Muscle of leg (tissue), 3 donors: ENCODE measurements at regions not wholly inside any gene's neighbourhood (a gene's known extent, or its start where the extent isn't known, plus 50 kb on each side); places are given as distances from the start of the nearest gene placed in this dataset.

Source experiments
- DNase-seq: peaks from one replicate; pipeline ENCODE4 v3.0.0; 2013
- H3K27ac ChIP-seq: one replicate; pipeline ENCODE4 v1.5.1; 2013; ENCODE audit warnings: mild to moderate bottlenecking, low read length, control low read depth
- H3K27me3 ChIP-seq: one replicate; pipeline ENCODE4 v1.6.1; 2013; ENCODE audit warnings: low read length; ENCODE audit not compliant: control insufficient read depth, insufficient read depth
- H3K36me3 ChIP-seq: one replicate; pipeline ENCODE4 v1.6.1; 2013; ENCODE audit warnings: low read length; ENCODE audit not compliant: control insufficient read depth, insufficient read depth
- H3K4me1 ChIP-seq: one replicate; pipeline ENCODE4 v1.6.1; 2013; ENCODE audit warnings: low read length; ENCODE audit not compliant: control insufficient read depth, insufficient read depth
- H3K4me3 ChIP-seq: one replicate; pipeline ENCODE4 v1.5.1; 2013; ENCODE audit warnings: low read length, control low read depth
- H3K9me3 ChIP-seq: replicated peaks from 2 replicates; pipeline ENCODE4 v1.6.1; 2013; ENCODE audit warnings: low read depth, low read length; ENCODE audit not compliant: control insufficient read depth
- WGBS: methylation state at CpG from one replicate; pipeline ENCODE4 v1.1.5; 2013; ENCODE audit warnings: missing lambda C conversion rate; ENCODE audit not compliant: insufficient coverage; 5-methylcytosine and 5-hydroxymethylcytosine counted together

DNA sequence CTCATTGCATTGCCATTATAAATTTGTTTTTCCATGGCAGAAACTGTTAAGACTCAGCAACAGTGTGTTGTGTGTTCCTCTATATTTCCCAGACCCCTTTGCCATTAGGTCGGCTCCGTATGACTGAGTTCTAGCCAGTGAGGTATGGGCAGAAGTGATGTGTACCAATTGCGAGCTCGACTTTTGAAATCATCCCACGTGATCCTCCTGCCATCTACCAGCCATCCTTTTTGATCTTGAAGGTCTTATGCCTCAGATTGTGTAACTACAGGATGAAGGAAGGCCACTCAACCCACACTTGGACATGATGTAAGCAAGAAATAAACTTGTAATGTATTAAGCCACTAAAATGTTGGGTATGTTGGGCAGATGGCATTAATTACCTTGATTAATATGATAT, 562.3 kb downstream of the PDCD6IP start:
- Histone ChIP-seq H3K9me3 (no peaks in the 10 kb centered on the region), H3K4me1 (no peaks in the 10 kb centered on the region), H3K4me3 (no peak overlapping the region), H3K27ac (no peak overlapping the region), H3K27me3 (no peaks in the 10 kb centered on the region), H3K36me3 (no peaks in the 10 kb centered on the region)
- no peak for DNase-seq
- no CpG with 5 or more reads among the region's 5 CpGs for WGBS

DNA sequence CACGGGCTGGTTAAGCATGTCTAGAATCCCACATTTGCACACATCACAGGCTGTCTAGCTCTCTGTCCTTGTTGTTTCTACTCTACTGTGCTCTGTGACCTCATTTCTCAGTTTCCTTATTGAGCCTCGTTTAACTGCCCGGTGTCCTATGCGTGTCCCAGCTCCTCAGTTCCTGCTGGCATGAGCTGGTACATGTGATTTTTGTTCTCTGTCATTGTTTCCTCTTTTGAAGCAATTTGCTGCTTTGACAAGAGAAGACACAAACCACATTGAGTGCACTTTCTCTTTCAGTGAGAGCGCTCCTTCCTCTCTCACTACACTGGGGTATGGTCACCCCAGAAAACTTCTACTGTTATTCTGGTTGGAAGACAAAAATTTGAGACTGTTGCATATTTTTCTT, 563.5 kb downstream of the PDCD6IP start:
- H3K9me3 ChIP-seq: no peaks in the 10 kb centered on the region
- no peaks in the 10 kb centered on the region for H3K36me3 ChIP-seq
- no peak overlapping the region for H3K4me3 ChIP-seq
- DNase-seq: peak; percentile 49
- H3K27me3 ChIP-seq: no peaks in the 10 kb centered on the region
- H3K4me1 ChIP-seq: no peaks in the 10 kb centered on the region
- WGBS: 75% methylated on average over 4 of the region's 5 CpGs
- H3K27ac ChIP-seq: no peak overlapping the region

DNA sequence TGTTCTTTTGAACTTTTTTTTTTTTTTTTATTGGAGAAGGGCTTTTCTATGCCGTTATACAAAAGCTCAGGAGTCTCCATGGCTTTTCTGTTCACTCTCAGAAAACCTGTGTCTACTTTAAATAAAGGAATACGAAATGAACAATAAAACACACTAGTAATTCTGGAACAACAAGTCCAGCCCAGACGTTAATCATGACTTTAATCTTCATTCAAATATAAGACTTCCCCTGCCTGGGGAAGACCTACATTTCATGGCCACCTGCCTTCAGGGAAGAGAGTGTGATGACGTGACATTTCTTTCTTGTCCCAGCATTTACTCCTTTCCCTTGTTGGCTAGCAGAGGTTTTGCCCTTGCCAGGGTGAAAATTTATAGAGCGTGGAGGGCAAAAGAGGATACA, 564.5 kb downstream of the PDCD6IP start:
- H3K9me3 ChIP-seq: no peaks in the 10 kb centered on the region
- no peak overlapping the region for H3K4me3 ChIP-seq
- no CpG with 5 or more reads among the region's 5 CpGs for WGBS
- H3K27ac ChIP-seq: no peak overlapping the region
- H3K36me3 ChIP-seq: no peaks in the 10 kb centered on the region
- H3K27me3 ChIP-seq: no peaks in the 10 kb centered on the region
- DNase-seq: no peak
- H3K4me1 ChIP-seq: no peaks in the 10 kb centered on the region

DNA sequence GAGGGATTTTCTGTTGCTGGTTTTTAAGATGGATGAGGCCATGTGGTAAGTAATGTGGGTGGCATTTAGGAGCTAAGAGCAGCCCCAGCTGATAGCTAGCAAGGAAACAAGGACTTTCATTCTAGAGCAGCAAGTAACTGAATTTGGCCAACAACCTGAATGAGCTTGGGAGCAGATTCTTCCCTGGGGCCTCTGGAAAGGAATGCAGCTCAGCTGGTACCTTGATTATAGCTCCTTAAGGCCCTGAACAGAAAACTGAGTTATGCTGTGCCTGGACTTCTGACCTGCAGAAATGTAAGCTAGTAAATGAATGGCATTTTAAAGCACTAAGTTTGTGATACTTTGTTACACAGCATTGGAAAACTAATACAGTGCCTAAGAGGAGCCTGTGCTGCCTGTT, 565.5 kb downstream of the PDCD6IP start:
- no peaks in the 10 kb centered on the region for H3K27me3 ChIP-seq
- H3K36me3 ChIP-seq: no peaks in the 10 kb centered on the region
- no peak for DNase-seq
- H3K27ac ChIP-seq: no peak overlapping the region
- H3K9me3 ChIP-seq: no peaks in the 10 kb centered on the region
- no peak overlapping the region for H3K4me3 ChIP-seq
- no peaks in the 10 kb centered on the region for H3K4me1 ChIP-seq

DNA sequence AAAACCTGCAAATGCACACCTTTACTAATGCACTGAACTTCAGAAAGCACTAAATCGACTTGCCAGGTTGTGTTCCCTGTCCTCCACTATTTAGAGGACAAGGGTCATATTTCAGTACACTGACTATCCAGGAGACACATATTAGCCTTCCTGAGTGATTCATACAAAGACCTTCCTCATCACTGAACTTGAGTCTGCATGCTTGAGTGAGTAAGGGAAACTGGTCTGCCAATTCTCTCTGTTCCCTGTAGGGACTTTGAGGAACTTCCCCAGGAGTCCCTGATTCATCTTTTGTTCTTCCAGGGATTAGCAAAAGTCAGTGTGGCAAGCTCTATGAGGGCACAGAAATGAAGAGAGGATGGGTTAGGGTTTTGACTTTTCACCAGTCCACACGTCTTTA, 565.9 kb downstream of the PDCD6IP start:
- Histone ChIP-seq H3K27ac (no peak overlapping the region), H3K9me3 (no peaks in the 10 kb centered on the region), H3K36me3 (no peaks in the 10 kb centered on the region), H3K4me3 (no peak overlapping the region), H3K4me1 (no peaks in the 10 kb centered on the region), H3K27me3 (no peaks in the 10 kb centered on the region)
- no peak for DNase-seq
- WGBS: 38% methylated on average over 1 of the region's 2 CpGs

DNA sequence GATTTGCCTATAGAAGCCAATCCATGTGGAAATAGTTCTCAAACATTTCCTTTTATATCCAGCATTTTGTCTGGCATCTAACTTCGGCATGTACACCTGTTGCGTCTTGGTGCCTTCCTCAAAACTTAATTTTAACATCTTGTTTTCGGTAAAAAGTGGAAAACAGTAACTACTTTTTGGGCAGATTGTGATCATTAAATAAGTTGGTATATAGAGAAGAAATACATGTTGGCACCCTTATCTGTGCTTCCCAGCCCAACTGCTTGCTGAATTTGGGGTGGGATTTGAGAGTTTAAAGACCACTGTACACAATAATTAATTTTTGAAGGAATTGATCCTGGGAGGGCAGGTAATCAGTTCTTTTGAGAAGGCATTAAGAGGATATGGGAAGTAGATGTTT, 566.8 kb downstream of the PDCD6IP start:
- H3K4me1 ChIP-seq: no peaks in the 10 kb centered on the region
- H3K4me3 ChIP-seq: no peak overlapping the region
- no peaks in the 10 kb centered on the region for H3K27me3 ChIP-seq
- no peak for DNase-seq
- no CpG with 5 or more reads among the region's 3 CpGs for WGBS
- no peaks in the 10 kb centered on the region for H3K9me3 ChIP-seq
- no peaks in the 10 kb centered on the region for H3K36me3 ChIP-seq
- no peak overlapping the region for H3K27ac ChIP-seq

DNA sequence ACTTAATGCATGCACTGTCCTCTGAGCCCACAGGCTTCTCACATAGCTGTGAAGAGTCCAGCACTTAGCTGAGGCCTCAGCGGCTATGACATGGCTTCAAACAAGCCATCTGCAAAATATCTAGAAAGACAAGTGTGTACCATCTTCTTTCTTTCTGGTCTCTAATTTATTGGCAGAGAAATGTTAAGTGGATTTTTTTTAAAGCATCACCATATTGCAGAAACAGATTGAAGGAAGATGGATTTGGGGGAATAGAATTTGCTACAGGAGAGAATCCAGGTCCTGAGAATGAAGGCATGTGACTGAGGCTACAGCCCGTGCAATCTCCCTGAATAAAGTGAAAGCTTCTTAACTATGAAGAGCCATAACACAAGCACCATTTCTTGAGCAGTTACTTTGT, 567.3 kb downstream of the PDCD6IP start:
- no peak overlapping the region for H3K4me3 ChIP-seq
- no peaks in the 10 kb centered on the region for H3K36me3 ChIP-seq
- no peak overlapping the region for H3K27ac ChIP-seq
- no peaks in the 10 kb centered on the region for H3K4me1 ChIP-seq
- DNase-seq: no peak
- no peaks in the 10 kb centered on the region for H3K9me3 ChIP-seq
- H3K27me3 ChIP-seq: no peaks in the 10 kb centered on the region
- 60% methylated on average over 1 of the region's 2 CpGs for WGBS

DNA sequence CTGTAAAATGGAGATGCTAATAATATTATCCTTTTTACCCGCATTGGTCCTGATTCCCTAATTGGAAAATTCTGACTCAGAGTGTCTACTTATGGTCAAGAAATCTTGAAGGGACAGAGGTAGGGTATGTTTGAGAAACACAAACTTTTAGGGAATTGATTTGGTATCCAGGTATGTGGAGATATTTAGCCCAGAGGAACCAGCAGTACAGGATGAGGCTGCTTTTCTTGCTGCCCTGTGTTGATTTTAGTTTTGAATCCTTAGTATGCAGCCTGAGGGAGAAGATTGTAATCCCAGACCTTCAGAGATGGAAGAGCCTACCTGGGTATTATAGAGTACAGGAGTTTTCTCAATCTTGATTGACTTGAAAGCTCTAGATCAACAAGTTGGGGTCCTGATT, 569.1 kb downstream of the PDCD6IP start:
- Histone ChIP-seq H3K9me3 (no peaks in the 10 kb centered on the region), H3K4me3 (no peak overlapping the region), H3K4me1 (no peaks in the 10 kb centered on the region), H3K36me3 (no peaks in the 10 kb centered on the region), H3K27ac (no peak overlapping the region), H3K27me3 (no peaks in the 10 kb centered on the region)
- WGBS: no CpG with 5 or more reads among the region's 1 CpG
- DNase-seq: no peak

DNA sequence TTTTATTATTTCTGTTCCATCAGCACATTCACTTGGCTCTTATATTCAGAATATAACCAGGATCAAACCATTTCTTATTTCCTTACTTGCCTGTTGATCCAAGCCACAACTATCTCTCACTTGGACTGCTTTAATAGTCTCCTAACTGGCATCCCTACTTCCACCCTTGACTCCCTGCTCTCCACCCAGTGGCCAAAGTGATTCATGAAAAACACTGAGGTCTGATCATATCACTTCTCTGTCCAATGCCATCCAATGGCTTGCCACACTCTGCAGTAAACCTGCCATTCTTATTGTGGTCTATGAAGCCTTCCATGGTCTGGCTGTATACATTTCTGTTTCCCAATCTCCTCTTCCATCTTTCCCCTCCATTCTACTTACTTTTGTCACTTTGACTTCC, 576.1 kb downstream of the PDCD6IP start:
- Histone ChIP-seq H3K9me3 (no peaks in the 10 kb centered on the region), H3K4me1 (no peaks in the 10 kb centered on the region)
- no peak for DNase-seq

DNA sequence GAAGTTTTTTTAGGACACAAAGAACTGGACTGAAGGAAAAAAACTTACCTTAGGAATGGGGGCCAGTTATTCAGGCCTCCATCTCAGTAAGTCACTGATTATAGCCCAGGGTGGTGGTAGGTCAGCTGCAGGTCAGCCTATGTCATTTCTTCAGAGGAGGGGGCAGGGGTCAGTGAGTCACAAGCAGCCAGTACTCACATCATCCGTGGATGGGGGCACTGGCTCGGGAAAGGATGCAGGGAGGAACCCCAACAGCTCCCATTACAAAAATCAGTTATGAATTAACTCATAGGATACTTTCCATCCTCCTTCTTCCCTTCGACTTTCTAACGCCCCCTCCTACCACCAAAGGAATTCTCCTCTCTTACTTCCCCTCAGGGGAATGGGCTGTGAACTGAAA, 578.3 kb downstream of the PDCD6IP start:
- Histone ChIP-seq H3K9me3 (no peaks in the 10 kb centered on the region), H3K36me3 (no peaks in the 10 kb centered on the region), H3K4me1 (no peaks in the 10 kb centered on the region), H3K27me3 (no peaks in the 10 kb centered on the region), H3K4me3 (no peak overlapping the region), H3K27ac (no peak overlapping the region)
- WGBS: 40% methylated on average over 1 of the region's 4 CpGs
- no peak for DNase-seq

More for the DNA sequence above, 576.1 kb downstream of the PDCD6IP start:
- Histone ChIP-seq H3K4me3 (no peak overlapping the region), H3K27me3 (no peaks in the 10 kb centered on the region), H3K27ac (no peak overlapping the region), H3K36me3 (no peaks in the 10 kb centered on the region)

DNA sequence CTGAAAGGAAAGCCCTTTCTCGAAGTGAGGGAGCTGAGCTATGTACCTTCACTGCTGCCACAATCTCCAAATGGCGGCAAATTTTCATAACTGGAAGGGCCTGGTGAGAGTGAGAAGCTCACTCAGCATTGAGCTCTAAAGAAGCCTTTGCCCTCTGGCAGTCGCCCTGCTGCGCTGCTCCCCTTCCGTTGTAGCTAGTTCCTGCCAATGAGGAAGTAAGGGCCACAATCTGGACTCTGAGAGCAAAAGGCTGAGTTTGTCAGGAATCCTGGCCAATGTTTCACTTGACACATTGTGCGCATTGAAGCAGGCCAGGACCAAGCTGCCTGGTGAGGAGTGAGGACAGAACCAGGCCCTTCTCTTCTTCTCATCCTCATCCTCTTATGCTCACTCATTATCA, 579.5 kb downstream of the PDCD6IP start:
- Histone ChIP-seq H3K9me3 (no peaks in the 10 kb centered on the region), H3K4me1 (no peaks in the 10 kb centered on the region), H3K27ac (no peak overlapping the region), H3K36me3 (no peaks in the 10 kb centered on the region), H3K4me3 (no peak overlapping the region), H3K27me3 (no peaks in the 10 kb centered on the region)
- no peak for DNase-seq
- 94% methylated on average over 5 of the region's 6 CpGs for WGBS
